Left ventricle myocardium superior (tissue), 1 donor: ENCODE measurements at regions not wholly inside any gene's neighbourhood (a gene's known extent, or its start where the extent isn't known, plus 50 kb on each side); places are given as distances from the start of the nearest gene placed in this dataset.

Source experiments
- ATAC-seq: fragments of 200-7000 bp; cut with Tn5 transposase; one replicate; pipeline ENCODE4 v1.9.1; 2020; ENCODE audit warnings: mild to moderate bottlenecking, moderate library complexity
- DNase-seq: peaks from one replicate; pipeline ENCODE4 v3.0.0-alpha.2; 2020
- intact Hi-C: fragments of 100-400 bp; cut with micrococcal nuclease; formaldehyde crosslinking; loops from one replicate; pipeline ENCODE4 v1.11.0; 2022
- donor health status: DM: no; HTN: yes; CAD: no; lungs with severe emphysema.

GRCh38 chr20:39944861-39945260 lies 744.2 kb downstream of the MAFB start:
- ATAC-seq (no peak), DNase-seq (no peak)
- intact Hi-C loops: no loop called here

- intact Hi-C loops: no loop called here
- DNase-seq (no peak), ATAC-seq (no peak)
Measured at GRCh38 chr20:39943336-39943735, 745.7 kb downstream of the MAFB start.

GRCh38 chr20:39941245-39941644 lies 747.8 kb downstream of the MAFB start:
- intact Hi-C loops: no loop called here
- peak; percentile 64 for ATAC-seq
- DNase-seq: no peak

GRCh38 chr20:39939241-39939865 lies 749.7 kb downstream of the MAFB start:
- DNase-seq: no peak
- no peak for ATAC-seq
- intact Hi-C loops: no loop called here

GRCh38 chr20:39936401-39936800 lies 752.6 kb downstream of the MAFB start:
- intact Hi-C loops: no loop called here
- ATAC-seq (no peak), DNase-seq (no peak)

GRCh38 chr20:39935901-39936300 lies 753.1 kb downstream of the MAFB start:
- ATAC-seq: peak; percentile 52
- intact Hi-C loops: no loop called here
- no peak for DNase-seq

GRCh38 chr20:39916236-39916765 lies 772.7 kb downstream of the MAFB start:
- intact Hi-C loops: no loop called here
- ATAC-seq (no peak), DNase-seq (no peak)

- no peak for ATAC-seq
- no peak for DNase-seq
- intact Hi-C loops: no loop called here
Measured at GRCh38 chr20:39913274-39913673, 775.8 kb downstream of the MAFB start.

GRCh38 chr20:39911497-39911896 lies 777.5 kb downstream of the MAFB start:
- intact Hi-C loops: no loop called here
- ATAC-seq (no peak), DNase-seq (no peak)

GRCh38 chr20:39910536-39910935 lies 778.5 kb downstream of the MAFB start:
- intact Hi-C loops: no loop called here
- peak; percentile 42 for DNase-seq
- peak; percentile 47 for ATAC-seq

- ATAC-seq: peak; percentile 73
- intact Hi-C loops: no loop called here
- DNase-seq: peak; percentile 28
Measured at GRCh38 chr20:39909447-39909846, 779.6 kb downstream of the MAFB start.

GRCh38 chr20:39904476-39905112 lies 784.4 kb downstream of the MAFB start:
- no peak for DNase-seq
- intact Hi-C loops: no loop called here
- no peak for ATAC-seq

- intact Hi-C loops: no loop called here
- ATAC-seq (no peak), DNase-seq (no peak)
Measured at GRCh38 chr20:39903806-39904465, 785.1 kb downstream of the MAFB start.

GRCh38 chr20:39899881-39900280 lies 789.2 kb downstream of the MAFB start:
- DNase-seq: no peak
- intact Hi-C loops: no loop called here
- ATAC-seq: no peak

- no peak for ATAC-seq
- intact Hi-C loops: no loop called here
- DNase-seq: no peak
Measured at GRCh38 chr20:39898467-39898852, 790.6 kb downstream of the MAFB start.

GRCh38 chr20:39897781-39898466 lies 791.1 kb downstream of the MAFB start:
- ATAC-seq (no peak), DNase-seq (no peak)
- intact Hi-C loops: no loop called here

- ATAC-seq: no peak
- intact Hi-C loops: no loop called here
Measured at GRCh38 chr20:39897058-39897457, 792.0 kb downstream of the MAFB start.

GRCh38 chr20:39894067-39894466 lies 795.0 kb downstream of the MAFB start:
- no peak for ATAC-seq

More at GRCh38 chr20:39897058-39897457, 792.0 kb downstream of the MAFB start:
- DNase-seq: no peak

GRCh38 chr20:39893003-39893685 lies 795.9 kb downstream of the MAFB start:
- intact Hi-C loops: no loop called here
- ATAC-seq (peak; percentile 78), DNase-seq (no peak)

More at GRCh38 chr20:39894067-39894466, 795.0 kb downstream of the MAFB start:
- intact Hi-C loops: no loop called here
- DNase-seq: no peak
